Naive B cell (primary cell): ENCODE measurements at regions not wholly inside any gene's neighbourhood (a gene's known extent, or its start where the extent isn't known, plus 50 kb on each side); places are given as distances from the start of the nearest gene placed in this dataset.

ENCODE experiments used
- ATAC-seq, 2 donors: fragments of 150-1000 bp; cut with Tn5 transposase; 2 replicates each; pipeline ENCODE4 v1.10.0; 2021; ENCODE audit warnings: low read depth in 2 of 2, mild to moderate bottlenecking in 2 of 2, moderate library complexity in 2 of 2
- DNase-seq: peaks from one replicate; pipeline ENCODE4 v3.0.0; 2022
- H3K27ac Mint-ChIP-seq, 6 donors: one replicate each; pipeline ENCODE4 v1.8.0; 2020 to 2022; ENCODE audit warnings: mild to moderate bottlenecking in 6 of 6, mixed read lengths in 6 of 6, moderate library complexity in 5 of 6, inconsistent platforms in 2 of 6
- H3K27me3 Mint-ChIP-seq, 3 donors: one replicate each; pipeline ENCODE4 v1.8.0; 2021 to 2022; ENCODE audit warnings: mixed read lengths in 3 of 3, mild to moderate bottlenecking in 1 of 3
- H3K36me3 Mint-ChIP-seq, 2 donors: one replicate each; pipeline ENCODE4 v1.8.0; 2020 to 2022; ENCODE audit warnings: mixed read lengths in 2 of 2, inconsistent platforms in 1 of 2, mild to moderate bottlenecking in 1 of 2
- H3K4me1 Mint-ChIP-seq, 3 donors: one replicate each; pipeline ENCODE4 v1.8.0; 2020 to 2022; ENCODE audit warnings: mixed read lengths in 3 of 3, inconsistent platforms in 1 of 3, mild to moderate bottlenecking in 1 of 3, moderate library complexity in 1 of 3
- H3K4me3 Mint-ChIP-seq, 8 donors: one replicate each; pipeline ENCODE4 v1.8.0; 2020 to 2022; ENCODE audit warnings: mild to moderate bottlenecking in 8 of 8, mixed read lengths in 8 of 8, moderate library complexity in 8 of 8, inconsistent platforms in 2 of 8
- H3K9me3 Mint-ChIP-seq, 7 donors: one replicate each; pipeline ENCODE4 v1.8.0; 2020 to 2022; ENCODE audit warnings: mixed read lengths in 7 of 7, mild to moderate bottlenecking in 5 of 7, inconsistent platforms in 2 of 7, moderate library complexity in 1 of 7

DNA sequence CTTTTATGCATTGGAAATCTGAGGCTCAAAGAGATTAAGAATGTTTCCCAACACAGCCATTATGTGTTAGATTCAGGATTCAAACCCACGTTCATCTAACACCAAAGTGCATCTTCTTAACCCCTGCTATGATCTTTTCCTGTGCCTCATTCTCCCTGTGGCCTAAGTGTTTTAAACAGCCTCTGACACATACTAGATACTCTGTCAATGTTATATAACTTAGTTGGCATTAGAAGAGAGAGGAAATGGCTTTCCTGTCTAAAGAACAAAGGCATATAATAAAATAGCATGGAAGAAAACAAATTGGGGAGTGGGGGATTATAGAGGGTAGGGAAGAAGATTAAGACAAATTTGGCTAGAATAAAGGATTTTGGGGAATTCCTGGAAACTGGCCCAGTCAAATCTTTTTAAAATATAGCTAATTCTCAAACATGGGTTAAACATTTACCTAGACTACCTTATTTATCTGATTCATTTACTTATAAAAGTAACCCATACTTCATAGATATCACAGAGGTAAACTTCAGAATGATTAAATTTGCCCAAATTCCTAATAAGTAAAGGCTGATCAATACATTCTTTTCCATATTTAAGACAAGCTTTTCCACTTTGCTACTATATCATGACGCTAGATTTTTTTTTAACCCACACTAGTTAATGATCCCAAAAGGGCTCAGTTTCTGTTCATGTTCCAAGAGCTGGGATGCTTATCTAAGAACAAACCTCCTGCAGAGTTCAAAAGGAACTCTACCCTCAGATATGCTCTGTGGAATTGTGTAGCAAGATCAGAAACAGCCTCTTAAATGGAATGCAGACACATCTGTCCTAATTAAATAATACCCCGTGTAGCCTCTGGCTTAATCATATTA lies 122.9 kb upstream of the PTPRG start:
- Mint-ChIP-seq H3K9me3 (peaks cover 0 to 14% (median 4%) of the 10 kb centered on the region in 7 donors), H3K4me3 (no peak overlapping the region), H3K4me1 (no peaks in the 10 kb centered on the region), H3K27ac (no peak overlapping the region), H3K36me3 (no peaks in the 10 kb centered on the region), H3K27me3 (no peaks in the 10 kb centered on the region)
- ATAC-seq: no peak
- DNase-seq: no peak

DNA sequence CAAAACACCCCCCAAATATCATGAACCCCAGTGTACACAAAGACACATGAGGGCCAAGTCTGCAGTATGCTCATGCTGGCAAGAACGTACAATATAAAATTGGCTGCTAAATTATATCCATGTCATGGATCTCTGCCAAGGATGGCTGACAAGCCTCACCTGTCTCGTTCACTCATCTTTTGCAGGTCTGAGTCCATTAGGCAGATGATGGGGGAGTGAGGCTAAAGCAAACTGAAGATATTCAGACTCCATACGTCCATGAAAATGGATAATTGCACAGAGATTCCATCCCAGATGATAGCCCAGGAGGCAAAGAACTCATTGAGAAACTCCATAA lies 122.3 kb upstream of the PTPRG start:
- no peak overlapping the region for H3K27ac Mint-ChIP-seq
- no peak for DNase-seq
- no peak overlapping the region for H3K4me3 Mint-ChIP-seq
- no peak for ATAC-seq
- H3K36me3 Mint-ChIP-seq: no peaks in the 10 kb centered on the region
- peaks cover 0 to 14% (median 4%) of the 10 kb centered on the region in 7 donors for H3K9me3 Mint-ChIP-seq
- no peaks in the 10 kb centered on the region for H3K4me1 Mint-ChIP-seq
- H3K27me3 Mint-ChIP-seq: no peaks in the 10 kb centered on the region

DNA sequence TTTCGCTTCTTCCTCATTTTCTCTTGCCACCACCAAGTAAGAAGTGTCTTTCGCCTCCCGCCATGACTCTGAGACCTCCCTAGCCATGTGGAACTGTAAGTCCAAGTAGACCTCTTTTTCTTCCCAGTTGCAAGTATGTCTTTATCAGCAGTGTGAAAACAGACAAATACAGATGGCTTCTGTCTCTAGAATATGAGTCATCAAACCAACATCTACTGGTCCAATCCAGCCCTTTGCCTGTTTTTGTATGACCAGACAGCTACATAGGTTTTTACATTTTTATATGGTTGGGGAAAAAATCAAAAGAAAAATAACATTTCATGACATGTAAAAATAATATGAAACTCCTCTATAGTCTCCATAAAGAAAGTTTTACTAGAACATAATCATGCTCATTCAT lies 118.7 kb upstream of the PTPRG start:
- Mint-ChIP-seq H3K27me3 (no peaks in the 10 kb centered on the region), H3K36me3 (no peaks in the 10 kb centered on the region), H3K27ac (no peak overlapping the region), H3K9me3 (peaks cover 0 to 6% (median 3%) of the 10 kb centered on the region in 7 donors), H3K4me3 (no peak overlapping the region), H3K4me1 (no peaks in the 10 kb centered on the region)
- DNase-seq (no peak), ATAC-seq (no peak)

DNA sequence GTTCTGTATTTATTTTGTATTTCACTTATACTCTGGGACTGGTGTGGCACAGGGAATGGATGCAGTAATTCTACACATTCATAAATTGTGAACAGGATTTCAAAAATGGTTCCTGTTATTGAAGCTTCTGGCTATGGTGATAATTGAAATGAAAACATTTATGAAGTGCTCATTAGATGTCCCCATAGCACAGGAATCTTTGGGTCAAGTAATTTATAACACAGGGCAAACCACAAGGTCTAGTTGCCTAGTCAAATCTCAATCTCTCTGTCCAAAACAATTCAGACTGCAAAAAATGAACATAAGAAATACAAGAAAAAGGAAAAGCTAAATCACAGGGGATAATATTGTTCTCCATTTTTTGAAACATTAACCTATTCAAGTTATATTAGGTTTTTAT lies 117.5 kb upstream of the PTPRG start:
- Mint-ChIP-seq H3K36me3 (no peaks in the 10 kb centered on the region), H3K4me1 (no peaks in the 10 kb centered on the region), H3K4me3 (no peak overlapping the region), H3K27me3 (no peaks in the 10 kb centered on the region), H3K9me3 (peaks cover 0 to 6% (median 3%) of the 10 kb centered on the region in 7 donors), H3K27ac (no peak overlapping the region)
- no peak for ATAC-seq
- DNase-seq: no peak

DNA sequence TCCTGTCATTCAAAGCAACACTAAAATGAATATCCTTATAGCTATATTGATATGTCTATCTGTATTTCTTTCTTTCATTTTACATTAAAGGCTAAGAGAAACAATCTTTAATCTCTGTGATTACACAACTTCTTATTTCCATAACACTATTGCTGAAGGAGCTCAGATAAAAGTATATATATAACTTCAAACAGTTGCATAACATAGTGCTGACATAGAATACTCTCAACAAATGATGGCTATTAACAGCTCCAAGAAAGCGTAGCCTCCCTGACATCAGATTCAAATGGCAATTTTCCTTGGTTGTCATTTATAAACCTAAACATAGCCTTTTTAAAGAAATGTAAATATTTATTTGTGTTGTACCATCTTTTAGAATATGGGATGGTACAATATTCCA lies 116.6 kb upstream of the PTPRG start:
- H3K27me3 Mint-ChIP-seq: no peaks in the 10 kb centered on the region
- no peaks in the 10 kb centered on the region for H3K4me1 Mint-ChIP-seq

DNA sequence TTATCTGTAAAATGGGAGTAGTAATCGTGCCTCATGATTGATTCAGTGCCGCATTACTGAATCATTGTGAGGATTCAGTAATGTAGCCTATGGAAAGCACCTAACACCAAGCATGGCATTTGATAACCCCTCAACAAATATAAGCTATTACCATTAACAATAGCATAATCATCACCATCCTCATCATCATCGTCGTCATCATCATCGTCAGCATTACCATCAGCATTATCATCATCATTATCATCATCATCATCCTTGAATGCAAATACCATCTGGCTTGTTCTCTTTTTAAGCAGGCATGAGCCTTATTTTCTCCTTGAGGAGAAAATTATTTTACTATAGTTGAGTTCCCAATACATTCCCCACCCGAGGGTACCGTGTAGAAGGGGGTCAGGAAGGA lies 115.4 kb upstream of the PTPRG start:
- H3K27ac Mint-ChIP-seq: no peak overlapping the region
- no peak for DNase-seq
- H3K4me3 Mint-ChIP-seq: no peak overlapping the region
- H3K27me3 Mint-ChIP-seq: no peaks in the 10 kb centered on the region
- H3K4me1 Mint-ChIP-seq: no peaks in the 10 kb centered on the region
- H3K36me3 Mint-ChIP-seq: no peaks in the 10 kb centered on the region
- ATAC-seq: no peak
- peaks cover 0 to 6% (median 0%) of the 10 kb centered on the region in 7 donors for H3K9me3 Mint-ChIP-seq

More for the DNA sequence above, 116.6 kb upstream of the PTPRG start:
- Mint-ChIP-seq H3K9me3 (peaks cover 0 to 6% (median 3%) of the 10 kb centered on the region in 7 donors), H3K27ac (no peak overlapping the region), H3K36me3 (no peaks in the 10 kb centered on the region), H3K4me3 (no peak overlapping the region)
- no peak for DNase-seq
- no peak for ATAC-seq

DNA sequence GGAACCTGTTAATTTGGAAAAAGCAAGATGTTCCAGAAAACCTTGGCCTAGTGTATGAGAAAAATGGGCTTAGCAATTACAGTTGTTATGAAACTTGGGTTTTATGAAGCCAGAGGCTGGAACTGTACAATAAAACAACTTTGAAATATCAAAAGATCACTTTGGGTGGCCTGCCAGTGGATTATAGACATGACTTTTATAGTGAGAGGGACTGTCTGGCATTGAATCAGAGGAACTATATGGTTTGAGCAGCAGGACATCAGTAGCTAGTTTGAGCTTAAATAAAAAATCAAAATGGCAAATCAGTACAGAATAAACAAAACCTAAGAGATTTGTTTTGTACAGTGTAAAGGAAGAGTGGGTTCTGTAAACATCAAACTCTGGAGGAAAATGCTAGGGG lies 115.0 kb upstream of the PTPRG start:
- H3K4me1 Mint-ChIP-seq: no peaks in the 10 kb centered on the region
- H3K27ac Mint-ChIP-seq: no peak overlapping the region
- no peak for ATAC-seq

DNA sequence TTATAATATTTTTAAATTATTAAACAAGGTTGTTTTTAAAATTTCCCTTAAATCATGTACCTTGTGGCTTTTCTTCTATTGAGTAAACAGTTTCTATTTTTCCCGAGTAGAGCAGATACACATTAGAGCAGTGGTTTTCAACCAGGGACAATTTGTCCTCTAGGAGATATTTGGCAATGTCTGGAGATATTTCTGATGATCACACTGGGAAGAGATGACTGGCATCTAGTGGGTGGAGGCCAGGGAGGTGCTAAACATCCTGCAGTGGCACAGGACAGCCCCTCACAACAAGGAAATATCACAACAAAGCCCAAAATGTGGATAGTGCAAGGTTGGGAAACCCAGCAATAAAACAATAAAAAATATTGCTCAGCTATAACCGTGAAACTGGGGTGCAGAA lies 113.0 kb upstream of the PTPRG start:
- Mint-ChIP-seq H3K9me3 (peaks cover 0 to 6% (median 0%) of the 10 kb centered on the region in 7 donors), H3K36me3 (no peaks in the 10 kb centered on the region), H3K4me3 (no peak overlapping the region), H3K27ac (no peak overlapping the region), H3K4me1 (no peaks in the 10 kb centered on the region), H3K27me3 (no peaks in the 10 kb centered on the region)
- no peak for DNase-seq
- no peak for ATAC-seq

More for the DNA sequence above, 115.0 kb upstream of the PTPRG start:
- no peak for DNase-seq
- peaks cover 0 to 6% (median 0%) of the 10 kb centered on the region in 7 donors for H3K9me3 Mint-ChIP-seq
- H3K27me3 Mint-ChIP-seq: no peaks in the 10 kb centered on the region
- no peak overlapping the region for H3K4me3 Mint-ChIP-seq
- H3K36me3 Mint-ChIP-seq: no peaks in the 10 kb centered on the region

DNA sequence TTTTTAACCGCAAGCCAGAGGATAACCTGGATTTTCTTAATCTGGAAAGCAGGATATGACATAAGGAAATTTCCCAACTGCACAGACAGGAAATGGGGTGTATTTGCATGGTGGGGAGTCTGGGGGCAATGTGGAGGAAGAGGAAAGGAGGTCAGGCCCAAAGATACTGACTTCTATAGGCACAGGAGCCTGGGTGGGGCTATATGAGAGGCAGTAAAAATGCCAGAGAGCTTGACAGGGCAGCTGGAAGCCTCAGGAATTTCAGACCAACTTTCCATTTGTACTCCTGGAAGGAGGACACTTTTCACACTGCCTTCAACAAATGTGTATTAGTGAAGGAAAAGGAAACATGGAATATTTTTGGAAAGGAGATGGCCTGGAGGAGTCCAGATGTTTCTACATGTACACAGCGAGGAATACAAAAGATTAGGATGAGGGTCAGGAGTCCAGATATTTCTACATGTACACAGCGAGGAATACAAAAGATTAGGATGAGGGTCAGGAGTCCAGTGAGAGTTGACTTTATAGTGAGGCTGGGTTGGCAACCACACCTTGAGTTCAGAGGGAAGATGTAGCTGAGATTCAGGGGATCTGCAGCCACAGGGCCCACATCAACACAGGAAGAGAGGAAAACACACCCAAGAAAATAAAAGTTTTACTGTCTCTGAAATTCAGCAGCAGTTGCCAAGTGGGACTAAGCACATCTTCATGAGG lies 111.9 kb upstream of the PTPRG start:
- Mint-ChIP-seq H3K27me3 (no peaks in the 10 kb centered on the region), H3K4me3 (no peak overlapping the region), H3K4me1 (no peaks in the 10 kb centered on the region), H3K36me3 (no peaks in the 10 kb centered on the region), H3K9me3 (peaks cover 0 to 6% (median 0%) of the 10 kb centered on the region in 7 donors), H3K27ac (no peak overlapping the region)
- DNase-seq (no peak), ATAC-seq (no peak)

DNA sequence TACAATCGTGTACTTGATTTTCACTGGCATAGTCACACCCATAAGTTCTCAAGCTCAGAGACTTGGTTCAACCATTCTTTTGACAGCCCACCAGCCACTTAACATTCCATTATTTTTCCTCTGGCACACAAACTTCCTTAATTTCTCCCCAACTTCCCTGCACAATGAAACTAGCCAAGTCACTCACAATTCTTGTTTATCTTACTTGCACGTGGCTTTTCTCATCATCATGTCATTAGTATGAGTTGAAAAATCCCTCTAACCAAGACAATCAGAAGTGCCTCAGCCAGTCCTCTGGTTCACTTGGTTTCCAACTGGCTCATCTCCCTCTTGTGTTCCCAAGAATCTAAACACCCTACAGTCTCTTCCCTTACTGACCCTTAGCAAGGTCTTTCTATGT lies 110.5 kb upstream of the PTPRG start:
- H3K27ac Mint-ChIP-seq: no peak overlapping the region
- ATAC-seq (no peak), DNase-seq (no peak)
- no peaks in the 10 kb centered on the region for H3K4me1 Mint-ChIP-seq
- H3K27me3 Mint-ChIP-seq: no peaks in the 10 kb centered on the region
- H3K4me3 Mint-ChIP-seq: no peak overlapping the region
- peaks cover 0 to 6% (median 0%) of the 10 kb centered on the region in 7 donors for H3K9me3 Mint-ChIP-seq
- no peaks in the 10 kb centered on the region for H3K36me3 Mint-ChIP-seq

DNA sequence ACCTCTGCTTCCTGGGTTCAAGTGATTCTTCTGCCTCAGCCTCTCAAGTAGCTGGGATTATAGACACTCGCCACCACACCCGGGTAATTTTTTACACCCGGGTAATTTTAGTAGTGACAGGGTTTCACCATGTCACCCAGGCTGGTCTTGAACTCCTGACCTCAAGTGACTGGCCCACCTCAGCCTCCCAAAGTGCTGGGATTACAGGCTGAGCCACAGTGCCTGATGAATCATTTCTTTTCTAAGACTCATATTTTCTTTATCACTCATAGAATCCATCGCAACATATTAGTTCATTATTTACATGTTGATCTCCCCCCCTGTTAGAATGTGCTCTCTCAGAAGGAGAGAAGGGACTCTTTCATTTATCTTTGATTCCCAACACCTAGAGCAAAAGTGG lies 109.5 kb upstream of the PTPRG start:
- no peaks in the 10 kb centered on the region for H3K4me1 Mint-ChIP-seq
- H3K4me3 Mint-ChIP-seq: no peak overlapping the region
- H3K36me3 Mint-ChIP-seq: no peaks in the 10 kb centered on the region
- no peak for DNase-seq
- ATAC-seq: no peak
- H3K27me3 Mint-ChIP-seq: no peaks in the 10 kb centered on the region
- peaks cover 0 to 6% (median 0%) of the 10 kb centered on the region in 7 donors for H3K9me3 Mint-ChIP-seq
- H3K27ac Mint-ChIP-seq: no peak overlapping the region

DNA sequence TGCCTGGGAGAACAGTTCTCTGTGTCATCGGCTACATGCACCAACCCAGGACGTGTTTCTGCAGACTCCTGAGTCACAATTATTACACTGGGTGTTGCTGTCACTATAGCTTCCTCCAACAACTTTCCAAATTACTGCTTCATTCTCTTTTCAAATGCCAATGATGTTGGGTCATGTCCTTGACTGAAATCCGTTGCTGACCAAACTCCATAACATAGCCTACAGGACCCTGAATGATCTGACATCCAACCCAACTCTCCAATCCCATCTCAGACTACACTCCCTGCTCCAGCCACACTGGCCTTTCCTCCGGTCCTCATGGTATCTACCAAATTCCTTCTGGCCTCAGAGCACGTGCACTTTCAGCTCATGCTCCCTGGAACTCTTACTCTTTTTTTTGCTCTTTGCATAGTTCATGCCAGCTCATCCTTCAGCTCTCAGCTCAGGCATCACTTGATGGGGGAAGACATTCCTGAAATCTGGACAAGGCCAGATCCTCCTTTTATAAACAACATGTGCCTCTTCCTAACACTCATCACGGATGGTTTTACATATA lies 108.8 kb upstream of the PTPRG start:
- Mint-ChIP-seq H3K4me1 (no peaks in the 10 kb centered on the region), H3K27me3 (no peaks in the 10 kb centered on the region), H3K36me3 (no peaks in the 10 kb centered on the region), H3K9me3 (peaks cover 0 to 6% (median 0%) of the 10 kb centered on the region in 7 donors), H3K4me3 (no peak overlapping the region), H3K27ac (no peak overlapping the region)
- DNase-seq (no peak), ATAC-seq (no peak)

DNA sequence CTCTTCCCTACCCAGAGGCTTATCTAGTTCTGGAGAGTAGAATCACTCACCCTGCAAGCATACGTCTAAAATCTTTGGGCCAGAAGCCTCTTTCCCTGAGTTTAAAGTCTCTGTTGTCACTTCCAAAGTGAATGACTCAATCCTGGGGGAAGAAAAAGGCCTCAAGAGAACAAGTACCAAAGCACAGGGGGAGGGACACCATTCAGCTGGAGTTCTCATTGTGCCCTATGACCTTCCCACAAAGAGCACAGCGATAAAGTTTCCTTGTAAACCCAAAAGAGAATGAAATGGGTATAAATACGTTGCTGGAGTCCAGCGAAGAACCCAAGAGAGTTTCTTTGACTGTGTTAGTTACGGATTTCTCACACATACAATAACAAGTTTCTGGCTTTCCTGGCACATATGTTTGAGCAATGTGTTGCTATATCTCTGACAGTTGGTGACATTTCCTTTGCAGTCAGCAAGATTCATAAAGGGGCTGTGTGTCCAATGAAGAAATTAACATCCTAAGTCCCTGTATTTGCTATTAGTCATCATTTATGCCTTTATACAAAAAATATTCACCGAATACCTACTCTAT lies 107.3 kb upstream of the PTPRG start:
- DNase-seq: no peak
- Mint-ChIP-seq H3K4me3 (no peak overlapping the region), H3K9me3 (peaks cover 0 to 12% (median 0%) of the 10 kb centered on the region in 7 donors), H3K27me3 (no peaks in the 10 kb centered on the region), H3K36me3 (no peaks in the 10 kb centered on the region), H3K27ac (no peak overlapping the region), H3K4me1 (no peaks in the 10 kb centered on the region)
- no peak for ATAC-seq

DNA sequence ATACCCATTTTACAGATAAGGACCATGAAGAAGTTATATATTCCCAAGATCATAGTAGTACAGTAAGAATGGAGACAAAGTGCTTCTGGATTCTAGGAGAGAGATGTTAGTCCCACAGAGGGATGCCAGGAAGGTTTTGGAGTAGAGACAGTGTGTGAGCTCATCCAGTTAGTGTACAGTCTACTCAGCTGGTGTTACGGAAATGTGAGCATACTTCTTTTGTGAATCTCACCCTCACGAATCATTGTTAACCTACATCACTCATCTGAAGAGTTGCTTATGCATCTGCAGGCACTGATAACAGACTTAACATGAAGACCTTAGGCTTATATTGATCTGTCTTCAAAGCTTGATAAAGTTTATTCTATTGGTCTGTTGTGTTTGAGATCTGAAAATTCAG lies 106.6 kb upstream of the PTPRG start:
- Mint-ChIP-seq H3K4me3 (no peak overlapping the region), H3K9me3 (peaks cover 0 to 17% (median 0%) of the 10 kb centered on the region in 7 donors), H3K4me1 (no peaks in the 10 kb centered on the region), H3K27ac (no peak overlapping the region), H3K27me3 (no peaks in the 10 kb centered on the region), H3K36me3 (no peaks in the 10 kb centered on the region)
- no peak for DNase-seq
- ATAC-seq: no peak
